Lung (tissue), 11 donors: ENCODE measurements at regions not wholly inside any gene's neighbourhood (a gene's known extent, or its start where the extent isn't known, plus 50 kb on each side); places are given as distances from the start of the nearest gene placed in this dataset.

Experiments used
- ATAC-seq: fragments of 200-7000 bp; cut with Tn5 transposase; one replicate; pipeline ENCODE4 v1.9.1; 2020; ENCODE audit warnings: moderate number of reproducible peaks; ENCODE audit not compliant: insufficient read depth, low FRiP score
- DNase-seq, 3 donors: peaks; one replicate each; pipeline ENCODE4 v3.0.0-alpha.2; 2013 to 2017
- H3K27ac ChIP-seq, 2 donors: one replicate each; pipeline ENCODE4 v1.5.1; 2013; ENCODE audit warnings: mild to moderate bottlenecking in 2 of 2, moderate library complexity in 2 of 2, control low read depth in 1 of 2, inconsistent platforms in 1 of 2, low read depth in 1 of 2, low read length in 1 of 2
- H3K27me3 ChIP-seq, 3 donors: one replicate each; pipeline ENCODE4 v1.5.1; 2013; ENCODE audit warnings: low read length in 2 of 3; ENCODE audit not compliant: control insufficient read depth in 3 of 3, insufficient read depth in 3 of 3
- H3K36me3 ChIP-seq, 4 donors: one replicate each; pipeline ENCODE4 v1.5.1; 2013; ENCODE audit warnings: low read length in 4 of 4, mild to moderate bottlenecking in 1 of 4, moderate library complexity in 1 of 4; ENCODE audit not compliant: control insufficient read depth in 4 of 4, insufficient read depth in 4 of 4
- H3K4me1 ChIP-seq, 5 donors: one replicate each; pipeline ENCODE4 v1.5.1; 2013; ENCODE audit warnings: low read length in 5 of 5, mild to moderate bottlenecking in 2 of 5, moderate library complexity in 1 of 5; ENCODE audit not compliant: control insufficient read depth in 5 of 5, insufficient read depth in 5 of 5
- H3K4me3 ChIP-seq: one replicate; pipeline ENCODE4 v1.5.1; 2013; ENCODE audit warnings: mild to moderate bottlenecking, control low read depth, moderate library complexity
- H3K9ac ChIP-seq, 2 donors: one replicate each; pipeline ENCODE4 v1.5.1; 2013; ENCODE audit warnings: low read length in 2 of 2, control low read depth in 1 of 2; ENCODE audit not compliant: insufficient read depth in 1 of 2
- H3K9me3 ChIP-seq, 4 donors: one replicate each; pipeline ENCODE4 v1.5.1; 2013; ENCODE audit warnings: low read length in 3 of 4, mild to moderate bottlenecking in 1 of 4, moderate library complexity in 1 of 4; ENCODE audit not compliant: control insufficient read depth in 4 of 4, insufficient read depth in 3 of 4
- CTCF ChIP-seq: IDR thresholded peaks from 2 replicates; pipeline ENCODE4 v1.5.1; 2012; ENCODE audit warnings: mild to moderate bottlenecking; ENCODE audit errors: control extremely low read depth, extremely low read depth
- WGBS, 2 donors: extraction: QIAGEN DNeasy Blood & Tissue Kit; methylation state at CpG; one replicate each; pipeline ENCODE4 v1.1.7; 2013; 5-methylcytosine and 5-hydroxymethylcytosine counted together
- donor health status: control.
- donor health status: control.
- donor health status: Bipolar disorder and iron deficiency.
- donor health status: healthy.
- donor health status: DM: yes; HTN: yes; CAD: no.

GRCh38 chr14:80356413-80356812 is 145.1 kb upstream of the DIO2 start:
- H3K9me3 ChIP-seq = no peaks in the 10 kb centered on the region
- H3K27me3 ChIP-seq = no peaks in the 10 kb centered on the region
- WGBS, 2 donors = 73 to 80% methylated on average over 2 of the region's 2 CpGs
- no peak for TF ChIP-seq CTCF
- no peak overlapping the region for H3K9ac ChIP-seq
- peak; percentile 13 to 38 (median 26) for DNase-seq
- H3K4me3 ChIP-seq = no peak overlapping the region
- no peaks in the 10 kb centered on the region for H3K36me3 ChIP-seq
- H3K4me1 ChIP-seq = peaks cover 0 to 17% (median 0%) of the 10 kb centered on the region in 5 donors
- no peak overlapping the region for H3K27ac ChIP-seq
- no peak for ATAC-seq

GRCh38 chr14:80354860-80355581 is 143.7 kb upstream of the DIO2 start:
- no peak for TF ChIP-seq CTCF
- H3K27ac ChIP-seq = no peak overlapping the region
- no peaks in the 10 kb centered on the region for H3K36me3 ChIP-seq
- peaks cover 0 to 17% (median 0%) of the 10 kb centered on the region in 5 donors for H3K4me1 ChIP-seq
- DNase-seq (peak in 2 of 3 donors; percentile 67 to 80), ATAC-seq (no peak)
- H3K9me3 ChIP-seq = no peaks in the 10 kb centered on the region
- no peak overlapping the region for H3K9ac ChIP-seq
- H3K4me3 ChIP-seq = no peak overlapping the region
- 69 to 71% methylated on average over 6 of the region's 6 CpGs for WGBS, 2 donors
- no peaks in the 10 kb centered on the region for H3K27me3 ChIP-seq

- H3K27me3 ChIP-seq = no peaks in the 10 kb centered on the region
- H3K36me3 ChIP-seq = no peaks in the 10 kb centered on the region
- peaks cover 0 to 17% (median 0%) of the 10 kb centered on the region in 5 donors for H3K4me1 ChIP-seq
- no peak for ATAC-seq
- no peak overlapping the region for H3K27ac ChIP-seq
- H3K9me3 ChIP-seq = no peaks in the 10 kb centered on the region
- TF ChIP-seq CTCF = no peak
- WGBS, 2 donors = 82 to 84% methylated on average over 1 of the region's 1 CpG
- H3K4me3 ChIP-seq = no peak overlapping the region
- no peak overlapping the region for H3K9ac ChIP-seq
- peak in 2 of 3 donors; percentile 68 for DNase-seq
These were observed 141.2 kb upstream of the DIO2 start for GRCh38 chr14:80352471-80352870.

- ATAC-seq = no peak
These were observed 139.4 kb upstream of the DIO2 start for GRCh38 chr14:80350707-80351106.

More at GRCh38 chr14:80350707-80351106, 139.4 kb upstream of the DIO2 start:
- no peak for TF ChIP-seq CTCF
- no peak overlapping the region for H3K9ac ChIP-seq
- H3K4me1 ChIP-seq = peaks cover 0 to 24% (median 0%) of the 10 kb centered on the region in 5 donors
- no peak overlapping the region for H3K27ac ChIP-seq
- WGBS, 2 donors = 81 to 82% methylated on average over 6 of the region's 6 CpGs
- no peaks in the 10 kb centered on the region for H3K36me3 ChIP-seq
- H3K9me3 ChIP-seq = no peaks in the 10 kb centered on the region
- no peak overlapping the region for H3K4me3 ChIP-seq
- H3K27me3 ChIP-seq = no peaks in the 10 kb centered on the region
- no peak for DNase-seq
